ENCODE measurements at regions not wholly inside any gene's neighbourhood (a gene's known extent, or its start where the extent isn't known, plus 50 kb on each side); places are given as distances from the start of the nearest gene placed in this dataset.
"Not testable (repeated sequence)": the region's sequence is repeated elsewhere in the genome, so short reads cannot be mapped to it uniquely, and the experiment has no call there.

GRCh38 chr15:22224241-22224671 is 143.9 kb downstream of the OR4M2 start:
- Histone ChIP-seq H3K9me3 (no peaks in the 10 kb centered on the region), H3K9ac (no peak overlapping the region), H3K4me1 (peaks cover 18% of the 10 kb centered on the region), H3K4me2 (no peak overlapping the region), H3K27ac (no peak overlapping the region), H3K4me3 (no peak overlapping the region), H3K36me3 (no peaks in the 10 kb centered on the region), H3K27me3 (no peaks in the 10 kb centered on the region), H4K20me1 (no peaks in the 10 kb centered on the region)
- no peak for TF ChIP-seq Cebpa-rat (IDR thresholded peaks at IDR 0.05)

DNA sequence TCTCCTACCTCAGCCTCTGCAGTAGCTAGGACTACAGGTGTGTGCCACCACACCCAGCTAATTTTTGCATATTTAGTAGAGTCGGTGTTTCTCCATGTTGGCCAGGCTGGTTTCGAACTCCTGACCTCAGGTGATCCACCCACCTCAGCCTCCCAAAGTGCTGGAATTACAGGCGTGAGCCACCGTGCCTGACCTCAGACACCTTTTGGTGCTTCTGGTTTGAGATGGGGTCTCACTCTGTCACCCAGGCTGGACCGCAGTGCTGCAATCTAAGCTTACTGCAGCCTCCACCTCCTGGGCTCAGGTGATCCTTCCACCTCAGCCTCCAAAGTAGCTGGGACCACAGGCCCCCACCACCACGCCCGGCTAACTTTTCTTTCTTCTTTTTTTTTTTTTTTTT is 144.6 kb downstream of the OR4M2 start:
- peaks cover 18% of the 10 kb centered on the region for H3K4me1 ChIP-seq
- not testable (repeated sequence) for H3K36me3 ChIP-seq, H4K20me1 ChIP-seq, H3K4me2 ChIP-seq, H3K27ac ChIP-seq, H3K4me3 ChIP-seq, H3K9ac ChIP-seq, H3K27me3 ChIP-seq, H3K9me3 ChIP-seq

GRCh38 chr15:22226034-22226790 is 145.9 kb downstream of the OR4M2 start:
- H4K20me1 ChIP-seq, result no peaks in the 10 kb centered on the region
- H3K27me3 ChIP-seq, result no peaks in the 10 kb centered on the region
- no peak overlapping the region for H3K9ac ChIP-seq
- H3K9me3 ChIP-seq, result no peaks in the 10 kb centered on the region
- no peak overlapping the region for H3K4me3 ChIP-seq
- no peaks in the 10 kb centered on the region for H3K36me3 ChIP-seq
- peaks cover 14% of the 10 kb centered on the region for H3K4me1 ChIP-seq
- no peak overlapping the region for H3K27ac ChIP-seq
- H3K4me2 ChIP-seq, result no peak overlapping the region
- no peak for TF ChIP-seq Cebpa-rat (IDR thresholded peaks at IDR 0.05)

DNA sequence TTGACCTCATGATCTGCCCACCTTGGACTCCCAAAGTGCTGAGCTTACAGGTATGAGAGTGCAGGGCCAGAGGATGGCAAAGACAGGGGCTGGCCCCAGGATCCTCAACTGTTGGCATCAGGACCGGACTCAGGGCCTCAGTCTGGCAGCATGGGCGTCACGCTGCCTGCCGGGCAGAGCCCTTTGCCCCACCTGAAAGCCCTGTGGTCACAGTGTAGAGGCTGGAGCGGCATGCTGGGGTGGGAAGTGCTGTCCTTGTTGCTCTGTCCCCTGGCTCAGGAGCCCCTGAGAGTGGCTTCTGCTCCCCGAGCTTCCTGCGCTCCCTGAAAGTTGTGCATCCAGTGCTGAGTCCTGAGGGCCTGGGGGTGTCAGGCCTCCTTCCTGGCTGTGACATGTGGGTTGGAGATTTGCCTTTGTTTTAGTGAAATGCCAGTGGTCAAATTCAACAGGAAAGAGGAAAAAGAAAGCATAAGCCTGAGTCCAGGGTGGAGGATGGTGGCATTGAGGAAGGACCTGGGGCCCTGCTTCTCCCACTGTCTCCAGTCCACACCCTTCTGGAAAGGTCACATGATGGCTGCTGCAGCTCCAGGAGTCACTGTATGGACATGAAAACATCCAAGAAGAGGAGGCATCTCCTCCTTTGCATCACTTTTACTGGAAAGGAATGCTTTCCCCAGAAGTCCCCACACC is 147.2 kb downstream of the OR4M2 start:
- Histone ChIP-seq H3K36me3 (no peaks in the 10 kb centered on the region), H3K27me3 (no peaks in the 10 kb centered on the region), H3K4me1 (0 out of 2 replicates have a peak, but pooled peaks cover 6% of the 10 kb centered on the region), H3K4me2 (no peak overlapping the region), H3K9me3 (no peaks in the 10 kb centered on the region), H4K20me1 (no peaks in the 10 kb centered on the region), H3K9ac (no peak overlapping the region), H3K4me3 (no peak overlapping the region), H3K27ac (no peak overlapping the region)
- no peak for TF ChIP-seq Cebpa-rat (IDR thresholded peaks at IDR 0.05)

- no peaks in the 10 kb centered on the region for H3K9me3 ChIP-seq
Measured at GRCh38 chr15:22228101-22228762, 147.9 kb downstream of the OR4M2 start.

GRCh38 chr15:22229990-22230819 is 149.9 kb downstream of the OR4M2 start:
- no peak overlapping the region for H3K4me3 ChIP-seq
- no peaks in the 10 kb centered on the region for H3K36me3 ChIP-seq
- no peaks in the 10 kb centered on the region for H3K27me3 ChIP-seq
- TF ChIP-seq Cebpa-rat (IDR thresholded peaks at IDR 0.05), result no peak
- H3K27ac ChIP-seq, result no peak overlapping the region
- peaks cover 10% of the 10 kb centered on the region for H3K9me3 ChIP-seq
- no peak overlapping the region for H3K9ac ChIP-seq
- H3K4me2 ChIP-seq, result no peak overlapping the region
- 0 out of 2 replicates have a peak, but pooled peaks cover 6% of the 10 kb centered on the region for H3K4me1 ChIP-seq
- H4K20me1 ChIP-seq, result no peaks in the 10 kb centered on the region

More at GRCh38 chr15:22228101-22228762, 147.9 kb downstream of the OR4M2 start:
- H3K36me3 ChIP-seq, result no peaks in the 10 kb centered on the region
- H3K27me3 ChIP-seq, result no peaks in the 10 kb centered on the region
- TF ChIP-seq Cebpa-rat (IDR thresholded peaks at IDR 0.05), result no peak
- no peak overlapping the region for H3K4me2 ChIP-seq
- no peak overlapping the region for H3K9ac ChIP-seq
- H3K4me3 ChIP-seq, result no peak overlapping the region
- H3K4me1 ChIP-seq, result 0 out of 2 replicates have a peak, but pooled peaks cover 6% of the 10 kb centered on the region
- no peak overlapping the region for H3K27ac ChIP-seq
- H4K20me1 ChIP-seq, result no peaks in the 10 kb centered on the region

GRCh38 chr15:22231603-22232002 is 151.3 kb downstream of the OR4M2 start:
- Histone ChIP-seq H3K27ac (no peak overlapping the region), H3K4me1 (0 out of 2 replicates have a peak, but pooled peaks cover under 1% of the 10 kb centered on the region), H3K4me3 (no peak overlapping the region), H3K9ac (no peak overlapping the region), H3K4me2 (no peak overlapping the region), H3K36me3 (no peaks in the 10 kb centered on the region), H3K27me3 (no peaks in the 10 kb centered on the region), H4K20me1 (no peaks in the 10 kb centered on the region), H3K9me3 (peaks cover 10% of the 10 kb centered on the region)
- TF ChIP-seq Cebpa-rat (IDR thresholded peaks at IDR 0.05), result no peak

DNA sequence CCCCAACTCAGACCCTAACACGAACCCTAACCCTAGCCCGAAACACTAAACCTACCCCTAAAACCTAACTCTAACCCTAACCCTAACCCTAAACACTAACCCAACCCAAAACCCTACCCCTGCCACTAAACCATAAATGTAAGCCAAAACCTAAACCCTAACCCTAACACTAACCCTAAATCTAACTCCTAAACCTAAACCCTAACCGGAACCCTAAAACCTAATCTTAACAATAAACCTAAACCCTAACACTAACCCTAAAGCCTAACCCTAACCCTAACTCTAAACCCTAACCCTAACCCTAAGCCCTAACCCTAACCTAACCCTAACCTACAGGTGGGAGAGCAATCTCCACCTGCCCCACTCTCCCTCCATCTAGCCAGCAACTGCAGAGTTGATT is 152.3 kb downstream of the OR4M2 start:
- no peaks in the 10 kb centered on the region for H3K4me1 ChIP-seq
- no peak overlapping the region for H3K4me3 ChIP-seq
- H3K9ac ChIP-seq, result no peak overlapping the region
- no peaks in the 10 kb centered on the region for H3K36me3 ChIP-seq
- H3K9me3 ChIP-seq, result peaks cover 10% of the 10 kb centered on the region
- no peak overlapping the region for H3K27ac ChIP-seq
- H3K4me2 ChIP-seq, result no peak overlapping the region
- H4K20me1 ChIP-seq, result no peaks in the 10 kb centered on the region
- no peak for TF ChIP-seq Cebpa-rat (IDR thresholded peaks at IDR 0.05)
- no peaks in the 10 kb centered on the region for H3K27me3 ChIP-seq

- peaks cover 10% of the 10 kb centered on the region for H3K9me3 ChIP-seq
Measured at GRCh38 chr15:22235261-22235930, 155.1 kb downstream of the OR4M2 start.

More at GRCh38 chr15:22235261-22235930, 155.1 kb downstream of the OR4M2 start:
- H3K9ac ChIP-seq, H4K20me1 ChIP-seq, H3K4me2 ChIP-seq, H3K27me3 ChIP-seq, H3K36me3 ChIP-seq, H3K4me3 ChIP-seq, H3K27ac ChIP-seq: not testable (repeated sequence)
- H3K4me1 ChIP-seq, result peaks cover 11% of the 10 kb centered on the region

All from BLaER1 (cell line).